K562 (cell line): ENCODE measurements at regions not wholly inside any gene's neighbourhood (a gene's known extent, or its start where the extent isn't known, plus 50 kb on each side); places are given as distances from the start of the nearest gene placed in this dataset.

Source experiments
- ARID2 ChIP-seq: fragments of 450-650 bp; IDR thresholded peaks from 2 replicates; pipeline ENCODE4 v1.6.1; 2017; ENCODE audit warnings: antibody characterized with exemption, mild to moderate bottlenecking
- CBFA2T3 ChIP-seq: fragments of 450-650 bp; IDR thresholded peaks from 2 replicates; pipeline ENCODE4 v1.6.1; 2017
- CBX1 ChIP-seq: sonication (generic); IDR thresholded peaks from 2 replicates; pipeline ENCODE4 v1.6.1; 2016; ENCODE audit warnings: antibody characterized with exemption, low read depth, mild to moderate bottlenecking
- CBX2 ChIP-seq: fragments of 200-600 bp; sonication (generic); IDR thresholded peaks from one replicate; pipeline ENCODE4 v1.6.1; 2012; ENCODE audit warnings: mild to moderate bottlenecking, low read length, inconsistent platforms; ENCODE audit not compliant: insufficient read depth, poor library complexity, severe bottlenecking
- CBX5 ChIP-seq: IDR thresholded peaks from 2 replicates; pipeline ENCODE4 v1.6.1; 2014; ENCODE audit warnings: low read depth, borderline replicate concordance
- EGR1 ChIP-seq: fragments of 450-650 bp; conservative IDR thresholded peaks from 2 replicates; pipeline ENCODE4 v1.6.1; 2017; ENCODE audit warnings: mild to moderate bottlenecking
- HMGXB4 ChIP-seq: sonication (generic); formaldehyde crosslinking; IDR thresholded peaks from 2 replicates; pipeline ENCODE4 v1.8.1; 2023; ENCODE audit warnings: mild to moderate bottlenecking, missing genetic modification reagents
- IFI16 ChIP-seq: fragments of 250-450 bp; sonication (Bioruptor Pico); IDR thresholded peaks from 2 replicates; pipeline ENCODE4 v2.1.2; 2022; ENCODE audit warnings: mild to moderate bottlenecking, inconsistent platforms
- IRF2 ChIP-seq: sonication (generic); formaldehyde crosslinking; IDR thresholded peaks from 2 replicates; pipeline ENCODE4 v1.8.1; 2022; ENCODE audit warnings: mild to moderate bottlenecking, missing genetic modification reagents
- L3MBTL2 ChIP-seq: fragments of 450-650 bp; IDR thresholded peaks from 2 replicates; pipeline ENCODE4 v1.6.1; 2016; ENCODE audit warnings: mild to moderate bottlenecking, moderate library complexity
- MEIS2 ChIP-seq: fragments of 450-650 bp; IDR thresholded peaks from 2 replicates; pipeline ENCODE4 v1.6.1; 2014; ENCODE audit warnings: mild to moderate bottlenecking; ENCODE audit not compliant: partially characterized antibody
- NFXL1 ChIP-seq: fragments of 450-650 bp; formaldehyde crosslinking; IDR thresholded peaks from 2 replicates; pipeline ENCODE4 v1.4.0; 2021; ENCODE audit warnings: mild to moderate bottlenecking
- NR4A1 ChIP-seq, 2 experiments: fragments of 250-450 bp in 1 of 2; fragments of 450-650 bp in 1 of 2; sonication (Bioruptor Pico) in 1 of 2; IDR thresholded peaks; 2 replicates each; pipeline versions ENCODE4 v1.4.0 to v1.6.1; 2016 to 2020; ENCODE audit warnings: mild to moderate bottlenecking in 2 of 2, missing compliant biosample characterization in 1 of 2, missing genetic modification characterization in 1 of 2, moderate library complexity in 1 of 2
- PHF8 ChIP-seq: fragments of 200-600 bp; sonication (generic); IDR thresholded peaks from 2 replicates; pipeline ENCODE4 v1.6.1; 2012; ENCODE audit warnings: mixed run types, mild to moderate bottlenecking, inconsistent platforms, low read length, moderate library complexity, borderline replicate concordance
- SETDB1 ChIP-seq: IDR thresholded peaks from one replicate; pipeline ENCODE4 v1.6.1; 2012; ENCODE audit warnings: low read length, control low read depth, inconsistent platforms
- YBX1 ChIP-seq: fragments of 450-650 bp; IDR thresholded peaks from 2 replicates; pipeline ENCODE4 v1.7.1; 2016; ENCODE audit warnings: mild to moderate bottlenecking
- ZNF609 ChIP-seq: sonication (generic); formaldehyde crosslinking; IDR thresholded peaks from 2 replicates; pipeline ENCODE4 v1.8.1; 2023; ENCODE audit warnings: missing genetic modification reagents, mild to moderate bottlenecking, borderline replicate concordance
- TF ChIP-seq, protein P1 (sequence below): IDR thresholded peaks from 2 replicates; pipeline ENCODE4 v1.6.1; 2011; ENCODE audit warnings: borderline replicate concordance, low read depth, mild to moderate bottlenecking, moderate library complexity, low read length; ENCODE audit not compliant: insufficient read depth, poor library complexity, severe bottlenecking
- TF ChIP-seq, protein P2 (sequence below), 3 experiments: fragments of 200-800 bp in 1 of 3; sonication (Bioruptor generic) in 1 of 3; sonication (generic) in 1 of 3; formaldehyde crosslinking in 1 of 3; IDR thresholded peaks; 2 replicates each; pipeline versions ENCODE4 v1.6.1 to v1.8.0; 2016 to 2022; ENCODE audit warnings: mild to moderate bottlenecking in 2 of 3, missing compliant biosample characterization in 2 of 3, missing genetic modification characterization in 2 of 3, missing genetic modification reagents in 1 of 3

GRCh38 chr2:39492095-39492590 is 55.1 kb upstream of the MAP4K3 start (continued):
- TF ChIP-seq CBX2 (no peak), ZNF609 (no peak), MEIS2 (peak; percentile 89), CBFA2T3 (peak; percentile 67), PHF8 (no peak), IFI16 (no peak), YBX1 (no peak), SETDB1 (no peak), L3MBTL2 (no peak), IRF2 (CRISPR knock-in tag) (no peak), CBX5 (no peak), HMGXB4 (no peak), NFXL1 (CRISPR knock-in tag) (no peak), EGR1 (no peak), ARID2 (no peak), CBX1 (no peak), NR4A1 (CRISPR knock-in tag; IDR thresholded peaks at IDR 0.05) (no peak), NR4A1 (tag; IDR thresholded peaks at IDR 0.05) (no peak)
- TF ChIP-seq, protein P1, sequence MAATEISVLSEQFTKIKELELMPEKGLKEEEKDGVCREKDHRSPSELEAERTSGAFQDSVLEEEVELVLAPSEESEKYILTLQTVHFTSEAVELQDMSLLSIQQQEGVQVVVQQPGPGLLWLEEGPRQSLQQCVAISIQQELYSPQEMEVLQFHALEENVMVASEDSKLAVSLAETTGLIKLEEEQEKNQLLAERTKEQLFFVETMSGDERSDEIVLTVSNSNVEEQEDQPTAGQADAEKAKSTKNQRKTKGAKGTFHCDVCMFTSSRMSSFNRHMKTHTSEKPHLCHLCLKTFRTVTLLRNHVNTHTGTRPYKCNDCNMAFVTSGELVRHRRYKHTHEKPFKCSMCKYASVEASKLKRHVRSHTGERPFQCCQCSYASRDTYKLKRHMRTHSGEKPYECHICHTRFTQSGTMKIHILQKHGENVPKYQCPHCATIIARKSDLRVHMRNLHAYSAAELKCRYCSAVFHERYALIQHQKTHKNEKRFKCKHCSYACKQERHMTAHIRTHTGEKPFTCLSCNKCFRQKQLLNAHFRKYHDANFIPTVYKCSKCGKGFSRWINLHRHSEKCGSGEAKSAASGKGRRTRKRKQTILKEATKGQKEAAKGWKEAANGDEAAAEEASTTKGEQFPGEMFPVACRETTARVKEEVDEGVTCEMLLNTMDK, result no peak
- TF ChIP-seq, protein P2, sequence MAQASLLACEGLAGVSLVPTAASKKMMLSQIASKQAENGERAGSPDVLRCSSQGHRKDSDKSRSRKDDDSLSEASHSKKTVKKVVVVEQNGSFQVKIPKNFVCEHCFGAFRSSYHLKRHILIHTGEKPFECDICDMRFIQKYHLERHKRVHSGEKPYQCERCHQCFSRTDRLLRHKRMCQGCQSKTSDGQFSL (CRISPR knock-in tag; IDR thresholded peaks at IDR 0.05), result no peak
- TF ChIP-seq, protein P2 (tag; IDR thresholded peaks at IDR 0.05), result no peak
